ENCODE measurements at regions not wholly inside any gene's neighbourhood (a gene's known extent, or its start where the extent isn't known, plus 50 kb on each side); places are given as distances from the start of the nearest gene placed in this dataset.

DNA sequence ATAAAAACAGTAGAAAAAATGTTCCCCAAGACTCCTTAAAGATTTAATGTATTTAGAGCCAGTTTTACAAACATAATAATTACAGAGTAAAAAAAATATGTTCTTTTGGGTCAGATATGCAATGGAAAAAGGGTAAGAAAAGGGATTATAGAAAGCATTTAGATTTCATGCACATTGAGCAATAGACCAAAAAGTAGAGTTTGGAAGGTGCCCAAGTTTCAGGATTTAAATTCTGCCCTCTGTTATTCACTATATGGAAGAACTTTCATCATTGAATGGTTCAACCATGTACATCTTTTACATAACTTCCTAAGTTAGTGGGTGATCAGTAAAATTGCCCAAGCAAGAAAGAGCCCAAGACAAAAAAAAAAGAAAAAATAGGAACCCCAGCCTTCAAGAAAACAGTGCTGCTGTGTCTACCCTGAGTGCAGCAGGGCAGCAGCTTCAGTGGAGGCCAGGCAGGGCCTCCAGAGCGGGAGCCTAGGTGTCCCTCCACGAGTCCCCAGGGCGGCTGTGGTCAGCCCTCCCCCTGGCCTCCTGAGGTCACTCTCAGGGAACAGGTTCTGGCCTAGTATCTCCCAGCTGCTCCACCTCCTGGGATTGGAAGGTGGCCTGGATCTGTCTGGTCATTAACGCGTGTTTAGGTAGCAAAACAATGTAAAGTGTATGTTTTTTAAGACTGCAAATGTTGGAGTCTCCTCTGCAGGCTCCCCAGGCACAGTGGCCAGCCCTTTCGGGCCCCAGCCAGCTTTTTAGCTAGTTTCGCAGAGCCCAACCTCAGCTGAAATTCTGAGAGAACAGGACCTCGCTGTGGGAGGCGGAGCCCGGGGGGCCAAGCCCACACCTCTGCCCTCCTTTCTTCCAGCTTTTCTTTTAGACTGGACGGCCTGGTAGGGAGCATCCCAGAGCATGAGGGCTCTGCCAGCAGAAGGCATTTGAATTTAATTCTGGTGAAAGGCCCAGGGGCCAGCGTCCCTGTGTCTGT, 77.3 kb downstream of the TEX51 start:
- TF ChIP-seq, protein P1, sequence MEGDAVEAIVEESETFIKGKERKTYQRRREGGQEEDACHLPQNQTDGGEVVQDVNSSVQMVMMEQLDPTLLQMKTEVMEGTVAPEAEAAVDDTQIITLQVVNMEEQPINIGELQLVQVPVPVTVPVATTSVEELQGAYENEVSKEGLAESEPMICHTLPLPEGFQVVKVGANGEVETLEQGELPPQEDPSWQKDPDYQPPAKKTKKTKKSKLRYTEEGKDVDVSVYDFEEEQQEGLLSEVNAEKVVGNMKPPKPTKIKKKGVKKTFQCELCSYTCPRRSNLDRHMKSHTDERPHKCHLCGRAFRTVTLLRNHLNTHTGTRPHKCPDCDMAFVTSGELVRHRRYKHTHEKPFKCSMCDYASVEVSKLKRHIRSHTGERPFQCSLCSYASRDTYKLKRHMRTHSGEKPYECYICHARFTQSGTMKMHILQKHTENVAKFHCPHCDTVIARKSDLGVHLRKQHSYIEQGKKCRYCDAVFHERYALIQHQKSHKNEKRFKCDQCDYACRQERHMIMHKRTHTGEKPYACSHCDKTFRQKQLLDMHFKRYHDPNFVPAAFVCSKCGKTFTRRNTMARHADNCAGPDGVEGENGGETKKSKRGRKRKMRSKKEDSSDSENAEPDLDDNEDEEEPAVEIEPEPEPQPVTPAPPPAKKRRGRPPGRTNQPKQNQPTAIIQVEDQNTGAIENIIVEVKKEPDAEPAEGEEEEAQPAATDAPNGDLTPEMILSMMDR (conservative IDR thresholded peaks at IDR 0.05 in 1 of 2, IDR thresholded peaks at IDR 0.05 in 1 of 2; ENCODE audit: extremely low read depth in 1 of 2, insufficient read depth in 1 of 2, low read depth in 1 of 2, low read length in 2 of 2), result no peak
- no peak for TF ChIP-seq EZH2 (IDR thresholded peaks at IDR 0.05; ENCODE audit: borderline replicate concordance, low read length)
